Panc1 (cell line): ENCODE measurements at regions not wholly inside any gene's neighbourhood (a gene's known extent, or its start where the extent isn't known, plus 50 kb on each side); places are given as distances from the start of the nearest gene placed in this dataset.

Experiments used
- ATAC-seq: fragments of 200-7000 bp; cut with Tn5 transposase; 2 replicates; pipeline ENCODE4 v1.9.1; 2020; ENCODE audit warnings: mild to moderate bottlenecking, moderate library complexity
- BruUV-seq: library from RNA; stranded (reverse); fragments of 400-500 nt; replicated peaks from 2 replicates; lab custom pipeline; 2021; lab: Mats Ljungman, UMichigan
- CTCF ChIA-PET: fragments of 300-600 bp; sonication (Branson Sonifier 250); formaldehyde crosslinking; loops from one replicate; lab custom pipeline; 2022; ENCODE audit warnings: antibody characterized with exemption; lab: Charles Lee
- POLR2A ChIA-PET: fragments of 300-600 bp; sonication (Branson Sonifier 250); formaldehyde crosslinking; loops from one replicate; lab custom pipeline; 2022; ENCODE audit warnings: antibody characterized with exemption; lab: Charles Lee
- DNase-seq: peaks from one replicate; pipeline ENCODE4 v3.0.0-alpha.2; 2010; ENCODE audit warnings: low read depth, low spot score
- H3K27ac ChIP-seq: 2 replicates; pipeline ENCODE4 v1.5.1; 2011; ENCODE audit warnings: mild to moderate bottlenecking, low read length, inconsistent platforms
- H3K27me3 ChIP-seq: fragments of 200-500 bp; sonication (Bioruptor generic); 2 replicates; pipeline ENCODE4 v1.6.0; 2014; ENCODE audit warnings: low read length, inconsistent platforms; ENCODE audit not compliant: control insufficient read depth, insufficient read depth
- H3K36me3 ChIP-seq: fragments of 200-500 bp; sonication (Bioruptor generic); 2 replicates; pipeline ENCODE4 v1.5.1; 2014; ENCODE audit warnings: inconsistent platforms, mild to moderate bottlenecking, low read length, moderate library complexity; ENCODE audit not compliant: control insufficient read depth, insufficient read depth
- H3K4me1 ChIP-seq: 2 replicates; pipeline ENCODE4 v1.5.1; 2011; ENCODE audit warnings: inconsistent platforms, mild to moderate bottlenecking, low read length, moderate library complexity; ENCODE audit not compliant: control insufficient read depth, insufficient read depth
- H3K4me3 ChIP-seq, 2 experiments: 2 replicates each; pipeline ENCODE4 v1.5.1; 2011 to 2012; ENCODE audit warnings: low read depth in 2 of 2, low read length in 2 of 2, mild to moderate bottlenecking in 2 of 2, inconsistent platforms in 1 of 2, moderate library complexity in 1 of 2
- H3K9me3 ChIP-seq: fragments of 200-500 bp; sonication (Bioruptor generic); 2 replicates; pipeline ENCODE4 v1.5.1; 2014; ENCODE audit warnings: low read depth, mild to moderate bottlenecking, inconsistent platforms, low read length, moderate library complexity; ENCODE audit not compliant: control insufficient read depth, insufficient read depth
- CTCF ChIP-seq: fragments of 450-650 bp; IDR thresholded peaks from 2 replicates; pipeline ENCODE4 v1.5.1; 2017; ENCODE audit warnings: mild to moderate bottlenecking
- POLR2AphosphoS5 ChIP-seq: IDR thresholded peaks from 2 replicates; pipeline ENCODE4 v1.6.1; 2012; ENCODE audit warnings: mild to moderate bottlenecking, low read depth, low read length, moderate library complexity
- REST ChIP-seq, 2 experiments: IDR thresholded peaks; 2 replicates each; pipeline ENCODE4 v1.6.1; 2011 to 2012; ENCODE audit warnings: low read depth in 2 of 2, control low read depth in 1 of 2, low read length in 1 of 2, mild to moderate bottlenecking in 1 of 2, moderate library complexity in 1 of 2; ENCODE audit not compliant: insufficient read depth in 1 of 2
- SIN3A ChIP-seq: IDR thresholded peaks from 2 replicates; pipeline ENCODE4 v1.6.1; 2012; ENCODE audit warnings: low read depth, mild to moderate bottlenecking, low read length, moderate library complexity, borderline replicate concordance; ENCODE audit not compliant: insufficient read depth
- TCF7L2 ChIP-seq: IDR thresholded peaks from 2 replicates; pipeline ENCODE4 v1.6.1; 2011; ENCODE audit warnings: mild to moderate bottlenecking, low read depth, low read length, inconsistent platforms
- in situ Hi-C: cut with HindIII; loops from 2 replicates; pipeline ENCODE4 v1.10.0; 2016; ENCODE audit warnings: low sequenced_read_pairs, low pct_unique_long_range_greater_than_20kb
- intact Hi-C: fragments of 100-400 bp; cut with micrococcal nuclease; formaldehyde crosslinking; loops from one replicate; pipeline ENCODE4 v1.10.0; 2022; ENCODE audit not compliant: unreplicated experiment

GRCh38 chr19:28505933-28506332 lies 707.0 kb downstream of the UQCRFS1 start:
- ATAC-seq: no peak

GRCh38 chr19:28505134-28505533 lies 707.8 kb downstream of the UQCRFS1 start:
- no TSS peak for BruUV-seq
- CTCF ChIA-PET: no interaction called here
- TF ChIP-seq TCF7L2: no peak
- no peak for TF ChIP-seq POLR2AphosphoS5
- no peak for TF ChIP-seq SIN3A
- TF ChIP-seq CTCF: no peak
- no peak for TF ChIP-seq REST (IDR thresholded peaks at IDR 0.05; ENCODE audit: insufficient read depth in 1 of 2, low read depth in 2 of 2, low read length in 1 of 2)

More at GRCh38 chr19:28505933-28506332, 707.0 kb downstream of the UQCRFS1 start:
- Histone ChIP-seq H3K36me3 (no peaks in the 10 kb centered on the region), H3K27ac (no peak overlapping the region), H3K9me3 (no peaks in the 10 kb centered on the region), H3K27me3 (no peaks in the 10 kb centered on the region), H3K4me3 (no peak overlapping the region), H3K4me1 (no peaks in the 10 kb centered on the region)
- DNase-seq: no peak
- in situ Hi-C loops: no loop called here
- POLR2A ChIA-PET: no interaction called here
- no TSS peak for BruUV-seq
- CTCF ChIA-PET: no interaction called here
- TF ChIP-seq TCF7L2 (no peak), POLR2AphosphoS5 (no peak), CTCF (no peak), REST (IDR thresholded peaks at IDR 0.05; ENCODE audit: insufficient read depth in 1 of 2, low read depth in 2 of 2, low read length in 1 of 2) (no peak), SIN3A (no peak)
- intact Hi-C loops: no loop called here

More at GRCh38 chr19:28505134-28505533, 707.8 kb downstream of the UQCRFS1 start:
- Histone ChIP-seq H3K27ac (no peak overlapping the region), H3K36me3 (no peaks in the 10 kb centered on the region), H3K4me3 (no peak overlapping the region), H3K4me1 (no peaks in the 10 kb centered on the region), H3K27me3 (no peaks in the 10 kb centered on the region), H3K9me3 (no peaks in the 10 kb centered on the region)
- POLR2A ChIA-PET: no interaction called here
- ATAC-seq: no peak
- intact Hi-C loops: no loop called here
- in situ Hi-C loops: no loop called here
- no peak for DNase-seq
